PC-3 (cell line): ENCODE measurements at regions not wholly inside any gene's neighbourhood (a gene's known extent, or its start where the extent isn't known, plus 50 kb on each side); places are given as distances from the start of the nearest gene placed in this dataset.

ENCODE experiments used
- CTCF ChIP-seq: fragments of 300-600 bp; sonication (generic); conservative IDR thresholded peaks from 2 replicates; pipeline ENCODE4 v1.5.1; 2017; ENCODE audit warnings: antibody characterized with exemption, low read depth, mild to moderate bottlenecking, low read length
- EZH2 ChIP-seq: fragments of 300-600 bp; sonication (generic); IDR thresholded peaks from one replicate; pipeline ENCODE4 v1.6.1; 2017; ENCODE audit warnings: antibody characterized with exemption, mild to moderate bottlenecking, low read length; ENCODE audit not compliant: unreplicated experiment
- EZH2phosphoT487 ChIP-seq: fragments of 300-600 bp; sonication (generic); IDR thresholded peaks from 2 replicates; pipeline ENCODE4 v1.6.1; 2018; ENCODE audit warnings: mild to moderate bottlenecking, antibody characterized with exemption, low read length, borderline replicate concordance

DNA sequence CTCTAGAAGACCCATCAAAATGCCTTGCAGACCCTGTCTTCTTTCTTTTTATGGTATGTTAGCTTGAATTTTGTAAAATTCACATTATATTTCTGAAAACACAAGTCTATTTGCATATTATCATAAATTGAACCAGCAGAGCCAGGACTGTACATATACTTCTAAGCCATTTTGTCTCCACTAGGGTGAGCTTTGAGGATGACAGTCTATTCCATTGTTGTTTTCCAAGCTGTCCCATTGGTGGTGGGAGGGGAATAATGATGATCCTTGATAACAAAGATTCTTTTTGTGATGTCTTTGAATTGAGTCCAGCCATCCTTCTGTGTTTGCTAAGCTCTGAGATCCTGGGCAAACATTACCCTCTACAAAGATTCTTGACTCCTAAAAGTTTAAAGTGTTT is 359.3 kb upstream of the PCDH20 start:
- TF ChIP-seq CTCF (no peak), EZH2phosphoT487 (no peak), EZH2 (no peak)
